Inferior parietal cortex (tissue), 1 donor: ENCODE measurements at regions not wholly inside any gene's neighbourhood (a gene's known extent, or its start where the extent isn't known, plus 50 kb on each side); places are given as distances from the start of the nearest gene placed in this dataset.
"Not testable (repeated sequence)": the region's sequence is repeated elsewhere in the genome, so short reads cannot be mapped to it uniquely, and the experiment has no call there.

Experiments
- DNase-seq: peaks from one replicate; pipeline ENCODE4 v3.0.0-alpha.2; 2016; ENCODE audit errors: extremely low spot score

GRCh38 chr6:105882121-105882803 is 203.9 kb upstream of the PRDM1 start:
- DNase-seq, result no peak

- DNase-seq, result no peak
Measured at GRCh38 chr6:105881608-105882007, 204.5 kb upstream of the PRDM1 start.

GRCh38 chr6:105880030-105880492 is 206.1 kb upstream of the PRDM1 start:
- no peak for DNase-seq

GRCh38 chr6:105879146-105879545 is 207.0 kb upstream of the PRDM1 start:
- DNase-seq, result no peak

GRCh38 chr6:105875974-105876640 is 210.0 kb upstream of the PRDM1 start:
- no peak for DNase-seq

- no peak for DNase-seq
Measured at GRCh38 chr6:105874835-105875626, 211.1 kb upstream of the PRDM1 start.

GRCh38 chr6:105873799-105874198 is 212.3 kb upstream of the PRDM1 start:
- no peak for DNase-seq

GRCh38 chr6:105873211-105873704 is 212.9 kb upstream of the PRDM1 start:
- no peak for DNase-seq

GRCh38 chr6:105872249-105872648 is 213.9 kb upstream of the PRDM1 start:
- DNase-seq, result no peak

- DNase-seq, result no peak
Measured at GRCh38 chr6:105871542-105871941, 214.6 kb upstream of the PRDM1 start.

GRCh38 chr6:105869835-105870440 is 216.2 kb upstream of the PRDM1 start:
- DNase-seq, result no peak

GRCh38 chr6:105868823-105869460 is 217.2 kb upstream of the PRDM1 start:
- no peak for DNase-seq

- DNase-seq, result no peak
Measured at GRCh38 chr6:105867821-105868220, 218.3 kb upstream of the PRDM1 start.

- DNase-seq, result no peak
Measured at GRCh38 chr6:105867277-105867676, 218.9 kb upstream of the PRDM1 start.

- no peak for DNase-seq
Measured at GRCh38 chr6:105862936-105863607, 223.1 kb upstream of the PRDM1 start.

- not testable (repeated sequence) for DNase-seq
Measured at GRCh38 chr6:105860927-105861326, 225.2 kb upstream of the PRDM1 start.

GRCh38 chr6:105859457-105859856 is 226.7 kb upstream of the PRDM1 start:
- no peak for DNase-seq

GRCh38 chr6:105858639-105859038 is 227.5 kb upstream of the PRDM1 start:
- not testable (repeated sequence) for DNase-seq

- DNase-seq, result no peak
Measured at GRCh38 chr6:105855433-105855832, 230.7 kb upstream of the PRDM1 start.

GRCh38 chr6:105853979-105854378 is 232.2 kb upstream of the PRDM1 start:
- not testable (repeated sequence) for DNase-seq

GRCh38 chr6:105851606-105852005 is 234.5 kb upstream of the PRDM1 start:
- no peak for DNase-seq
